GM19455 (cell line): ENCODE measurements at regions not wholly inside any gene's neighbourhood (a gene's known extent, or its start where the extent isn't known, plus 50 kb on each side); places are given as distances from the start of the nearest gene placed in this dataset.

Experiments used
- ATAC-seq: cut with Tn5 transposase; IDR thresholded peaks from one replicate; pipeline ENCODE4 v1.9.1; 2021; ENCODE audit not compliant: unreplicated experiment

- no peak for ATAC-seq
Observed at GRCh38 chr6:132003516-132004178, 52.5 kb upstream of the CCN2 start.
